ENCODE measurements at regions not wholly inside any gene's neighbourhood (a gene's known extent, or its start where the extent isn't known, plus 50 kb on each side); places are given as distances from the start of the nearest gene placed in this dataset.

DNA sequence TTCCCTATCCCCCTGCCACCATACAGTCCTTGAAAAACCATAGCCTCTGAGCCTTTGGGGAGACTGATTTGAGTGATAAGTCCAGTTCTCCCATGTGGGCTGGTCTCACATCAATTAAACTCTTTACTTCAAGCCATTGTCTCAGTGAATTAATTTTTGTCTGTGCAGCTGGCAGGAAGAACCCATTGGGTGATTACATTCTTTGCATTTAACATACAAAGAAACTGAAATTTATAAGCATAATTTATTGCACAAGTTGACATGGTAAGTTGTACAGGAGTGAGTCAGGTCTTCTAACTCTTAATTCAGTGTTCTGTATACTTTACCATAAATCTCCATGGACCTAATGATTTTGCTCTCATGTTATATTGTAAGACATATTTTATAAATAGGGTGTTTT, 1613.0 kb upstream of the LRRTM3 start:
- DNase-seq (ENCODE audit: low read depth in 4 of 4, low spot score in 1 of 4), result no peak

GRCh38 chr10:65313406-65313805, 1612.4 kb upstream of the LRRTM3 start:
- no peak for DNase-seq (ENCODE audit: low read depth in 4 of 4, low spot score in 1 of 4)

- DNase-seq (ENCODE audit: low read depth in 4 of 4, low spot score in 1 of 4), result no peak
These were observed 1611.6 kb upstream of the LRRTM3 start for GRCh38 chr10:65314253-65314652.

DNA sequence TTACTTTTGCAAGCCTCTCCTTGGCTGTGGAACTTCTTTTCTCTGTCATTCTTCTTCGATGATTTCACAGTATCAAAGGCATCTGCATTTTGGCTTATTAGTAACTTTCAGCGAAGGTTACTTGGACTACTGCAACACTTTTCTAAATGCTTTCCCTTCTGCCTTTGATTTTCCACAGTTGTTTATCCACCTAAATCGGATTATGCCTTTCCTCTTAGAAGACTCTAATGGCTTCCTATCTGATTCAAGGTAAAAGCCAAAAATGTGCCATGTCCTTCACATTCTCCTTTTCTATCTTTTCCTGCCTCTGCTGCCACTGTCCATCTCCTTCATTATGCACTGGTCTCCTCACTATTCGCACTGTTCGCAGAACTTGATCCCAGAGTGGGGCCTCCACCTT, 1606.3 kb upstream of the LRRTM3 start:
- DNase-seq (ENCODE audit: low read depth in 4 of 4, low spot score in 1 of 4), result no peak

GRCh38 chr10:65320236-65321026, 1605.4 kb upstream of the LRRTM3 start:
- no peak for DNase-seq (ENCODE audit: low read depth in 4 of 4, low spot score in 1 of 4)

- DNase-seq (ENCODE audit: low read depth in 4 of 4, low spot score in 1 of 4), result no peak
These were observed 1602.0 kb upstream of the LRRTM3 start for GRCh38 chr10:65323802-65324201.

DNA sequence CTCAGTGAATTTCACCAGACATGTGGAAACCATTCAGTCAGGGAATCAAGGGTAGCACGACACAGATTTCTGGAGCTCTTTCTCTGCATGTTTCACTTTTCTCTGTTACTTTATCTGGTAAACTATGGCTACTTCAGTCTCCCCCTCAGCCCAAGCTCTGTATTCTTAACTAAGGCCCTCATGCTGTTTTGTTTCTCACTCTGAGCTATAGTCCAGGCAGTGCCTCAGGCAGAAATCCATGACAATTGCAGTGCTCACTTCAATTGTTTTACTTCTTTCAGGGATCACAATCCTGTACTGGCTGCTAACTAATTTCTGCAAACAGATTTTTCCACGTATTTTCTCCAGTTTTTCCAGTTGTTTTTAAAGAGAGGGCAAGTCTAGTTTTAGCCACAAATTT, 1599.9 kb upstream of the LRRTM3 start:
- no peak for DNase-seq (ENCODE audit: low read depth in 4 of 4, low spot score in 1 of 4)

GRCh38 chr10:65328486-65328885, 1597.3 kb upstream of the LRRTM3 start:
- no peak for DNase-seq (ENCODE audit: low read depth in 4 of 4, low spot score in 1 of 4)

DNA sequence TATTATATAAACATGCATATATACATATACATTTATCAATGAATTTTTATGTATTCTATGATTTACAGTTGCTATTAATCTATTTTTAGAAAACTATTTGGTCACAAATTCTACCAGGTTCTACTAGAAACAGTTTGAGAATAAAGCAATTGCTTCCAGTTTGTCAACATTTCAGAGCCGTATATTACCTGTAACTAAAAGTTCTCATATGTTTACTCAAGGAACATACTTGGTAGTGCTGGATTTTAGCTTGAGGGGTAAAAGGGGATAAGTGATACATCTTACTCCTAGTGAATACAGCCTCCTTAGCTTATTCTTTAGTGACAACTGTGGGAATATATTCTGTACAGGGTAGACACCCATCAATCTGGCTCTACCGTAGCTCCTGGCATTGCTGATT, 1590.5 kb upstream of the LRRTM3 start:
- no peak for DNase-seq (ENCODE audit: low read depth in 4 of 4, low spot score in 1 of 4)

- DNase-seq (ENCODE audit: low read depth in 4 of 4, low spot score in 1 of 4), result no peak
These were observed 1585.5 kb upstream of the LRRTM3 start for GRCh38 chr10:65340340-65340739.

GRCh38 chr10:65341323-65341925, 1584.4 kb upstream of the LRRTM3 start:
- no peak for DNase-seq (ENCODE audit: low read depth in 4 of 4, low spot score in 1 of 4)

DNA sequence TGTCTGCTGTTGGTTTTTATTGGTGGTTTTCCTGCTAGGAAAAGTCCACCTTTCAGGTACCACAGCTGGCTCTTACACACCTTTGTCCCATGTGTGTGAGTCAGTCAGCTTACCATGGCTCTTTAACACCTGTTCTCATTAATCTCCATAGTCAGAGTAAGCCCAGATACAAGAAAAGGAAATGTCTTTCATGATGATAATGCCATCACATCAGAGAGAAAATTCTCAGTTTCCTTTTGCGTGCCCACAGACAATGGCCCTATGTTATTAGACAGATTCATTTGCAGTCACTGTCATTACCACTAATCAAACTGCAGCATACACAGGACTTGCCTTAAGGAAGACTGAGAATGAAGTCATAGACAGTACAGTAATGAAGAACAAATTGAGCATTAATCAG, 1583.6 kb upstream of the LRRTM3 start:
- no peak for DNase-seq (ENCODE audit: low read depth in 4 of 4, low spot score in 1 of 4)

DNA sequence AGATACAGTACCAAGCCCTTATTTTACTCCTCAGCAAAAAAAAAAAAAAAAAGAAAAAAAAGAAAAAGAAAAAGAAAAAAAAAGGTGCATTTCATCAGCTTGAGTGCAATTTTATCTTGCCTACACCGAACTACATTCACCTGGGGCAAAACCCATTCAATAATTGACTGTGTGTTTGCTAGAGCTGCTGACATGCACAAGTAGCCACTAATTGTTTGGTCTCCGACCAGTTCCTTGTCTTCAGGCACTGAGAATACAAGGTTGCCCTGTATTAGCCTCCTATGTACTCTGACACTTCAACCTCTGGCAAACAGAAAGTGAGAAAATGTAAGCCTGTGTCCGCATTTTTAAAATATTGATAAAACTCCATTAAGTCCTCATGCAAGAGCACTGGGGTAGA, 1579.4 kb upstream of the LRRTM3 start:
- DNase-seq (ENCODE audit: low read depth in 4 of 4, low spot score in 1 of 4), result no peak

DNA sequence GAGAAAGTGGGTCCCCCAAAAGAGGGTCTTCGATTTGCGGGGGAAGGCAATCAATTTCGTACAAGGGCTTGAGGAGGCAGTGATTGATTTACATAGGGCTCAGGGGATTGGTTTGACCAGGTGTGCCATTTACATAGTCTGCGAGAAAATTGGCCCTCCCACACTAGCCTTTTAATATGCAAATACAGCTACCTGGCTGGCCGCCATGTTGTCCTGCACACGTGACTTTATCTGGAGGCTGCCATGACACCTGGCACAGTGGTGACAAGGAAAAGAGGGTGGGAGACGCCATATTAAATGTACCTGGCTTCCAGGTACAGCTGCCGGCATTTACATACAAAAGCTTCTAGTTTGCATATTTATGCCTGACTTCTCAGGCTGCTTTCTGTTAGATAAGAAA, 1577.2 kb upstream of the LRRTM3 start:
- no peak for DNase-seq (ENCODE audit: low read depth in 4 of 4, low spot score in 1 of 4)

DNA sequence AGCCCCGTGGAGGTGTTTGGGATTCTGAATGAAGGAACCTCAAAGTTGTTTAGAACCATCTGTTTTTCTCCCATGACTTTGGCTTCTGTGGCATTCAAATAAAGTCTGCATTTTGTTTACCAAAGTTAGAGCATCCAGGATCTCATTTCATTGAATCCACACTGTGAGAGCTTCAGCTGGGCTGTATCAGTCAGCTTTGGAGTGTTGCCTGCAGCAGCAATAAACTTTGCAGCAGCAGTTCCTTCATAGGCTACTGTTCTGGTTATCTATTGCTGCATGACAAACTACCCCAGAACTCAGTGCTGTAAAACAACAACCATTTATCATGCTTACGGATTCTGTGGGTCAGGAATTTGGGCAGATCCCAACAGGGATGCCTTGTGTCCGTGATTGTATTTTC, 1575.2 kb upstream of the LRRTM3 start:
- DNase-seq (ENCODE audit: low read depth in 4 of 4, low spot score in 1 of 4), result no peak

DNA sequence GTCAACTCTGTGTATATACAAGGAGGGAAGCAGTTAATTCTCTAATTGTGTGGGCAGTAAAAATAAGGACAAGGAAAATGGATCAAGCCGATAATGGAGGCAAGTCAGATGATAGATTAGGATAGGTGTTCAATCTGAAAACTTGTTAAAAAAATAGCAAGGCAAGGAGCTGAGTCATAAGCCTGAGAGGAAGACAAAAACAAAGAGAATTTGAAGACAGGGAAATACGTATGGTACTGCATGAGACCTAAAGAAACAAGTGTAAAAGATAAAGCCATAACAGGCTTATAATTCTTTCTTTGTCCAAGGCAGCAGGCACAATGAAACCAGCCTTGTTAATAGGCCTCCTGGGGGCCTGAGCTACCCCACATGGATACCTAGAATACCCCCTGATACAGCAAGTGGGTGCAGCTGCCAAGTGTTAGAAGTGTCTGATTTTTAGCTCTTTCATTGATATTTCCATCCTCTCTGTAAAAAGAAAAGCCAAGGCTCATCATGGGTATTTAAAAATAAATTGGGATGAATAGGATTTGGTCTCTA, 1570.6 kb upstream of the LRRTM3 start:
- DNase-seq (ENCODE audit: low read depth in 4 of 4, low spot score in 1 of 4), result no peak

GRCh38 chr10:65358565-65358964, 1567.3 kb upstream of the LRRTM3 start:
- no peak for DNase-seq (ENCODE audit: low read depth in 4 of 4, low spot score in 1 of 4)

- DNase-seq (ENCODE audit: low read depth in 4 of 4, low spot score in 1 of 4), result no peak
These were observed 1565.3 kb upstream of the LRRTM3 start for GRCh38 chr10:65360497-65360896.

DNA sequence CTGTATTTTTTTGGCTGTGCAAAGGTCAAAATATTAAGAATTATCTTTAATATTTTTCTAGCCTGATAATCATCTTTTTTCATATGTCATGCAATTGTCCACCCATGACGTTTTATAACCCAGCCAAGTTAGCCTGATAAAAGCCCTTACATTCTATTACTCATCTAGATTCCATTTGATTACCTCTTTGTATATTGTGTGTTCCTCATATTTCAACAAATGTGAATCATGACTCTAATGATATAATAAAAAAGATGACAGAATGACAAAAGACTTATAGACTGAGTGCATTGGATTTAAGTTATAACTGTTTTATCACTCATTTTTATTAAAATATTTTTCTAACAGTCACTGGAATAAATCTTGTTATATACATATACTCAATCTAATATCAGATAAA, 1560.0 kb upstream of the LRRTM3 start:
- DNase-seq (ENCODE audit: low read depth in 4 of 4, low spot score in 1 of 4), result no peak

DNA sequence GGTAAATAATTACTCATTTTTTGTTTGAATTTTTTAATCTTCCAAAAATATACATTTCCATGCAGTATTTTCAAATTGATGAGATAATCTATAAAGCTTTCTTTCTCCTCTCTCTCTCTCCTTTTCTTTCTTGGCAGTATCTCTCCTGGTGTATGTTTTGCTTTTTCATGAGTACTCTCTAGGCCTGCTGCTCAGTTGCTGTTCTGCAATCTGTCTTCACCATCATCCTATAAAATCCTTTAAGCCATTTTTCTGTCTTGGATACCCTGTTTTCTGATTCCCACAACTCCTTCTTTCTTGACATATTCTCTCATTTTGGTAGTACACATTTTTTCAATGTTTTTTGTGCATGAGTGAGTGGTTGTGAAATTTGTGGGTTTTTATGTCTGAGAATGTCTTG, 1558.1 kb upstream of the LRRTM3 start:
- no peak for DNase-seq (ENCODE audit: low read depth in 4 of 4, low spot score in 1 of 4)

DNA sequence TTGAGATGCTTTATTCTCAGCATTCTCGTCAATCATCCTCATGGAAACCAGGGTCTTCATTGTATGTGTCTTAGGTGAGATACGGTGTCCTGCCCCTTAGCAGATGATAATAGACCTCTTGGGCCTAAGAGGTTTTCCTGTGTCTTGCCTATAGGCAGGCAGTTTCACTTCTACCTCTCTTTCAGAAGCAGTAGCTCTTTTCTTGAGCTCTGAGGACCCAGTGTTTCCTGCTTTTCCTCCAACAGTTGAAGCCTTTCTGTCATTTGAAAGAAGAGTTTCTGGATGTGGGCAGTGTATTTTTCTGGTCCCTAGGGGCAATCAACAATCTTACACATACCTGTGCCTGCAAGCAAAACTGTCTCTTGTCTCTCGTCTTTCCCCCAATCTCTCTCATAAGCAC, 1550.3 kb upstream of the LRRTM3 start:
- DNase-seq (ENCODE audit: low read depth in 4 of 4, low spot score in 1 of 4), result no peak

- DNase-seq (ENCODE audit: low read depth in 4 of 4, low spot score in 1 of 4), result no peak
These were observed 1548.1 kb upstream of the LRRTM3 start for GRCh38 chr10:65377687-65378086.

All from stimulated activated CD4-positive, alpha-beta T cell treated with anti-CD3 and anti-CD28 coated beads, Interleukin-1b, Interleukin-23, amount 100 ng/mL, for 24 hours (primary cell).